ENCODE measurements at regions not wholly inside any gene's neighbourhood (a gene's known extent, or its start where the extent isn't known, plus 50 kb on each side); places are given as distances from the start of the nearest gene placed in this dataset.
"Not testable (repeated sequence)": the region's sequence is repeated elsewhere in the genome, so short reads cannot be mapped to it uniquely, and the experiment has no call there.

DNA sequence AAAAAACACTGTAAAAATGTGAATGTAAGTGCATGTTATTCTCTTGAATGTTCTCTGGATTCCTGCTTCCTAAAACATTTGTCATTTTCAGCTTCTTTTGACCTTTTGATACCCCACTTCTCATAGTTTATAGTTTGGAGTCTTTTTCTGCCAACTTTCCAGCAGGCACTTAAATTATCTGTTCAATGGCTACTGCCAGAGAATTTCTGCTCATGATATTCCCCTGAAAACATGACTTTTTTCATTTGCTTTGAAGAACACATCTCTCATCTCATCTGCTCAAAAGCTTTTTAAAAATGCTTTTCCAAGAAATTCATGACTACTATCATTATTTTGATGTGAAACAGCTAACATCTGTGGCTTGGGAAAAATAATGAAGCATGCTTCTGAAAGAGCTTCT lies 269.7 kb upstream of the PCDH7 start:
- DNase-seq (ENCODE audit: low read depth), result no peak

DNA sequence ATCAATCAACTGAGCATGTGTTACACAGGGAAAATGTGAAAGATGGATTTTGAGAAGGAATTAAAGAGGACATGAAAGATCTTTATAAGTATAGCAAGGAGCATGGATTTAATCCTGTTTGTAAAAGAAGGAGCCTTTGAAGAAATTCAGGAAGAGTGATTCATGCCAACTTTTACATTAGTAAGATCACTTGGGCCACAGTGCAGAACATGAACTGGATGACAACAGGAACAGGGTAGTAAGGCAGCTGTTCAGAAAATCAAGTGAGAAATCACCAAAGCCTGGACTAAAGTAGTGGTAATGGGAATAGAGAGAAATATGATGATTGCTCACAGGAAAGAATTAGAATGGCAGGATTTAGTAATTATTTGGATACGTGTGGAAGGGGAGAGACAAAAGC lies 265.7 kb upstream of the PCDH7 start:
- DNase-seq (ENCODE audit: low read depth), result no peak

DNA sequence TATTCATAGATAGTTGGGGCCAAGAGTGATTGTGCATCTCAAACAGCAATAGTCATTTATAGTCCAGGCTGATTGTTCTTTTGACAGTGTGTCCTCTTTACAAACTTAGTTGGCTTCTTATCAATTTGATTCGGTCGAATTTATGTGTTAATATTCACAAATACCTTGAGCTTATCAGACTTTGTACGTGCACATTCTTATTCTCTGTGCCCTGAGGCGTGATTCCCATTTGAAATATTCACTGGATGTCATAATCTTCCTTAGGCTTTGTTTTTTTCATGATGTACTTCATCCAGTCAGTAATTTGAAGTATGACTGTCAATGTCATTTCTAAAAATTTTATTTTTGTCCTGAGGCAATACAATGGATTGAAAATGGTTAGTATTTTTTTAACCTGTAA lies 263.5 kb upstream of the PCDH7 start:
- DNase-seq (ENCODE audit: low read depth), result no peak

DNA sequence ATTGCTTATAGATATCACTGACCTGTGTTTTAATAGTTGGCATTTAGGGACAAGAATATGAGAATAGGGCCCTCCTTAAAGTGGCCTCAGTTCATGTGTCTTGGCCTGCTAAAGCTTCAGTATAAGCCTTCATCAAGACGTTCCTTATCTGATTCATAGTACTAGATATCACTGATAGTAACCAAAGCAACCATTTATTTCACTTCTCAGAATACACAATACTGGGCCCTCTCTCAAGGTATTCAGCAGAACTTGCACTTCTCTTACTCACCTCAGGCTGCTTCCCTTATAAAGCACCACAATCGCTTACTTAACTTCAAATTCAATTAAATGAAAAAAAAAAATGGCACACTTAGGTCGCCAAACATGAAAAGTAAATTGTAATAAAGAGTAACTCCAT lies 259.4 kb upstream of the PCDH7 start:
- DNase-seq (ENCODE audit: low read depth), result no peak

DNA sequence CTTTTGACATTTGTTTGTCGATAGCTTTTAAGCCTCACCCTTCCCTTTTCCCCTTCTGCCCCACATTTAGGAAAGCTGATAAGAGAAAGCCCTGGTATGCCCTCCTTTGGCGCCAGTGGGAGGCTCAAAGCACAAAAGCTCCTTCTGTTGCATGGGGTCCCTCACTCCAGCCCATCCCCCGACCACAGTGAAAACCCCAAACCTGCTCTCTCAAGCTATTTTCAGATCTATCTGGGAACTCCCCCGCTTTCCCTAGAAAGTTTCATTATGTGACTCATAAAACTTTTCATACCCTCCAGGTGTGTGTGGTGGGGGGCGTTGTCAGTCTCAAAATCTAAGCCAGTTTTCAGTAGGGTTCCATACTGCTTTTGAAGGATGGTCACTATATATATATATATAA lies 259.0 kb upstream of the PCDH7 start:
- DNase-seq (ENCODE audit: low read depth), result no peak

DNA sequence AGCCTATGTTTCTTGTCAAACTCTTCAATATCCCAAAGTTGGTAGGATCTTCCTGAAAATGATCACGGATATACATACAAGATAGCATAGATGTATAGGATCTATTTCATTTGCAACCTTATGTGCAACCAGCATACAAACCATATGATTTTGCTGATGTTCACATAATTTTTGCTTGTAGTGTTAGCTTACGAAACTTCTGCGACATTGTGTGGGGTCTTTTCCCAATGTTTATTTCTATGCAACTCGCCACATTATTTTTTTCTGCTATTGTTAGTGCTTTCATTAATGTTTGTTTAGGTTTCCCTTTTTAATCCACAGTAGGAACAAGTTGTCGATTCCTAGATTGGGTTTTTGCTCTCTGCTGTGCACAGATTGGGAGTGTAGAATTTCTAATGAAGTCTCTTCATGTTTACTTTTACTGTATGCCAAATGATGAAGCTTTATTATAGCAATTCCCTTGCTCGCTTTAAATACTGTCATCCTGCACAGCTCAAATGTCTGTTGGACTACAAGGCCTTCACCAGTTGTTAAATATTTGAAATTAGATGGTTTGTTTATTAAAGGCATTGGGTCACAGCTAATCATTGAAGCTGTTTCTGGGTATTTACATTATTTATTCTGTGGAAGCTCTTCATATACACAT lies 257.6 kb upstream of the PCDH7 start:
- DNase-seq (ENCODE audit: low read depth), result no peak

DNA sequence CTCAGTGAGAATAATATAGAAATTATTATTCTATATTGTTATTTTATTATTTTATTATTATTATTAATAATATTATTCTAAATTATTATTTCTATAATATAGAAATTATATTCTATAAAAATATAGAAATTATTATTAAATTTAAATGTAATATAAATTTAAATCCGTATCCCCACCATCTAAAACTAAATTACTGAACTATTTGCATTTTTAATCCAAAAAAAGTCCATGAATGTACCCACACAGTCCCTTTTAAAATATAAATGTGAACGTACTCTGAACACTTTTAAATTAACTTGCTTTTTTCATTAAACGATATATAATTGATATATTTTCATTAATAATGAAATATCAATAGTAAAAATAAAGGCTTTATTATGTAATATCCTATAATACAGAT lies 248.3 kb upstream of the PCDH7 start:
- DNase-seq (ENCODE audit: low read depth), result no peak

DNA sequence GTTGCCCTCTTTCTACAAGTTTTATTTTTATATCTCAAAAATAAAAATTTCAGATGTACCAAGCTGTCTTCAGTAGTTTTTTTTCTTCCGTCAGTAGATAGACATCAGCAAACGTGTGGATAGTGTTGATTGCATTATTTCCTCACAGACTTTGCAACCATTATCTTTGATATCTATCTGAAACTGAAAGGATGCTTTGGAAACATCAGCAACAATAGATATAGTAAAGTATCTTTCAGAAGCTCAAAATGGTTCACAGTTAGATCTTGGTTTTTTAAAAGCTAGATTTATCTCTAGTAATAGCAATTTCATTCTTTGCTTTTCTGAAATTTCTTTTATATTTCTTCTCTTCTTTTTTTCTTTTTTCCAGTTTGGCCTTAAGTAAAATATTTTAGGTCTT lies 246.9 kb upstream of the PCDH7 start:
- DNase-seq (ENCODE audit: low read depth), result no peak

DNA sequence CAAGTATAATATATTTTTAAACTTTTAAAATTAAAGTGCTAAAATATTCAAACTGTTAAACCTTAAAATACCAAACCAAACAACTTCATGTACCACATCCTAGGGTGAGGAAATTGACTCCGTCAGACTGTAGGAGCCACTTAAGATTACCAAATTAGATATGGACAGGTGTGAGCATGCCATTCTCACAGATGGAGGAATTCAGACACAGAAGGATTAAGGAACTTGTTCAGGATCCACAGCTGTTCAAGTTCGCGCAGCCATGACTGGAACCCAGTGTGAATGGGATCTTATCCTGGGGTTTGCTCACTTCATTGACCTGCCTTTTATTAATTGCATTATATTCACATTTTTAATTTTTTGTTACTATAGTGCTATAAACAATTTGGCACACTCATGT lies 224.9 kb upstream of the PCDH7 start:
- DNase-seq (ENCODE audit: low read depth), result no peak

DNA sequence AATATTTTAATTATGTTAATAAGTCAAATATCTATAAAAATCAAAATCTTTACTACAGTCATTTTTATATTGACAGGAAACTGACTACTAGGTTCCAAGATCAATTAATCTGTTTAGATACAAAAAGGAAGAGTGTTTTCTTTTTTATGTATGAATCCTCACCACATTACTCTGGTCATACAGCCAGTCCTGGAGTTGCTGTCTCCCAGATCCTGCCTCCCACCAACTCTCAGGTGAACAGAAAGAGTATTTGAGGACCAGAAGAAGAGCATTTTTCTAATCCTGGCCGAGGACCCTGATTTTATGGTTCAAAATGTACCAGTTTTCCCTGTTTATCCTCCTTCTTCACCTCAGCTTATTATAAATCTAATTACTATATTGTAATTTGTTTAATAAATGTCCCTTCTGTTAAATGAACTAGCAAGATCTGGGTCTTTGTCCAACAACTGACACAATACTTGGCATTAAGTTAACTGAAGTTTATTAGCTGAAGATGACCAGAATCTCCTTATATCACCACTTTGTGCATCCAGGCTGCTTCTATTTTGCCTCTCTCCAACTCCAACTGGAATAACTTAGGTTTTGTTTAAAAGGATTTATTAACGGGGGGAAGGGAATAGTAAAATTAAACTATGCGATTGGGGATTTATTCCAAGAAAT lies 224.4 kb upstream of the PCDH7 start:
- DNase-seq (ENCODE audit: low read depth), result no peak

DNA sequence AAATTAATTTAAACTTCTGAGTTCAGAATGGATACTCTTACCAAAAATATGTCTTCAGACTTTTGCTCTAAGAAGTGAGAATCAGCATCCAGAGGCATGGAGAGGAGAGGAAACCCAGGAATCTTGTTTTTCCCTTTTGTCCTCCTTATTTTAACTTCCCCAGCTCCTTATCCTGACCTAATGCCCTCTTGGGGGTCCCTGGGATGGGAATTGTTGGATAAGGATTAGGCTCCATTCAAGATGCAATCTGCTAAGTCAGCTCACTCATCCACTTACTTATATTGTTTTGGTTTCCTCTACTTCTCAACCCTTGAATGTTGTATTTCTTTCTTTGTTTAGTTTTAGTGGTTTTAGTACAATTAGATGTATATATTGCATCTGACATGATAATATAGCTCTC lies 208.4 kb upstream of the PCDH7 start:
- no peak for DNase-seq (ENCODE audit: low read depth)

DNA sequence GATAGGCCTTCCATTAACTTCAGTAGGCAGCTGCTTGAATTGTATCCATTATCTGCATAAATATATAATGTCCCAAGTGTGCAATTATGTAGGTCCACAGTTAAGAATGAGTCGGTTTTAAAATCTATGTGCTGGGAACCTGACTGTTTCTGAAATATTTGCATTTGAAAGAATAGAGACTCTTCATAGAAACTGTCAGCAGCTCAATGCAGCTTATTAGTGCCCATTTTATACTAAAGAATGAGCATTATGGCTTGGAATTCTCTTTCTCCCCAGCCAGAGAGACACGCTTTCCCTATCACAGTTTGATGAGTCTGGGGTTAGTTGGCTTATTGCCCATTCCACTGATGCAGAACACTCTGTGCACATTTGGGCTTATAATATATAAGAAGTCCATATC lies 202.0 kb upstream of the PCDH7 start:
- no peak for DNase-seq (ENCODE audit: low read depth)

DNA sequence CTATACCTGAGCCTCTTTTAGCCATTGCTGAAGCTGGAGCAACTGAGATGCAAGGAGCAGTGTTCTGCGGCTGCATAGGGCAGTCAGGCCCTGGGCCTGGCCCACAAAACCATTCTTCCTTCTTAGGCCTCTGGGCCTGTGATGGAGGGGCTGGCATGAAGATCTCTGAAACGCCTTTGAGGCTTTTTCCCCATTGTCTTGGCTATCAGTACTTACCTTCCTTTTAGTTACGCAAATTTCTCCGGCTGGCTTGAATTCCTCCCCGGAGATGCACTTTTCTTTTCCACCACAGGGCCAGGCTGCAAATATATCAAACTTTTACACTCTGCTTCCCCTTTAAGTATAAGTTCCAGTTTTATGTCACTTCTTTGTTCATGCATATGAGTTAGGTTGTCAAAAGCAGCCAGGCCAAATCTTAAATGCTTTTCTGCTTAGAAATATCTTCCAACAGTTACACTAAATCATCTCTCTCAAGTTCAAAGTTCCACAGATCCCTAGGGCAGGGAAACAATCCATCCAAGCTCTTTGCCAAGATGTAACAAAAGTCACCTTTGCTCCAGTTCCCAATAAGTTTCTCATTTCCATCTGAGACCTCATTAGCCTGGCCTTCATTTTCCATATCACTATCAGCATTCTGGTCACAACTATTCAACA lies 194.4 kb upstream of the PCDH7 start:
- no peak for DNase-seq (ENCODE audit: low read depth)

DNA sequence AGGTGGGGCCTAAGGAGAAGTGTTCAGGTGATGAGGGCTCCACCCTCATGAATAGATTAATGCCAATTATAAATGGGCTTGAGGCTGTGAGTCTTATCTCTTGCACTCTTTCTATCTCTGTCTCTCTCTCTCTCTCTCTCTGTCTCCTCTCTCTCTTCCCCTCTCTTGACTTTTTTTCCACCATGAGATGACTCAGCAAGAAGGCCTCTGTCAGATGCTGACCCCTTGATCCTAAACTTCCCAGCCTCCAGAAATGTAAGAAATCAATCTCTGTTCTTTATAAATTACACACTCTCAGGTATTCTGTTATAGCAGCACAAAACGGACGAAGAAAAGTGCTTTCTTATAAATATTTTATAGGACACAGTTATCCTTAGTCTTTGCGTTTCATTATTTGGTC lies 184.9 kb upstream of the PCDH7 start:
- DNase-seq (ENCODE audit: low read depth), result peak; percentile 28

DNA sequence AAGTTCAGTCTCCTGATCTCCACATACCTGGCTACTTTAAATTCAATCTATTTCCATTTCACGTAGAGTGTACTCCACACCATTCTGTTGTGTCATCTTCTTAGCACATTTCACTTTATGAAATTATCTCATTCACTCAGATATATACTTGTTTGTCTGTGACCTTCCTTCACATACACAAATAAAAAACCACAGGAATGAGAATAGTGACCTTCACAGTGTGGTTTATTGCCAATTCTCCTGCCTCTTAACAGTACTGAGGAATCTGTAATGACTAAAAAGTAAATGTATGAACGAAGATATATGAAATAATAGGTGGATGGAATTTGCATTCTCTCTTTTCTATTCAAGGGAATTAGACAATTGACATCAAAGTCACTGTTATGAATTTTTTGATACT lies 183.9 kb upstream of the PCDH7 start:
- peak; percentile 45 for DNase-seq (ENCODE audit: low read depth)

DNA sequence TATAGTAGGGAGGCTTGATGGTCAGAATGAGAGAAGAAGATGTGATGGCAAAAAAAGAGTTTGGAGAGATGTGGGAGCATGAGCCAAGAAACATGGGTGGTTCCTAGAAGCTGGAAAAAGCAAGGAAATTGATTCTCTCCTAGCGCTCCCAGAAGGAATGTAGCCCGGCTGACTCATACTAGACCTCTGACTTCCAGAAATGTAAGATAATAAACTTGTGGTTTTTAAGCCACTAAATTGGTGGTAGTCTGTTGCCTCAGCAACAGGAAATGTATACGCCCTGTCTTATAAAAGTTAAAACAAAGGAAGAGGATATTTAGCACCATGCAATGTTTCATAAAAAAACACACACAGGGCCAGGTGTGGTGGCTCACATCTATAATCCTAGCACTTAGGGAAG lies 182.7 kb upstream of the PCDH7 start:
- DNase-seq (ENCODE audit: low read depth), result peak; percentile 87

DNA sequence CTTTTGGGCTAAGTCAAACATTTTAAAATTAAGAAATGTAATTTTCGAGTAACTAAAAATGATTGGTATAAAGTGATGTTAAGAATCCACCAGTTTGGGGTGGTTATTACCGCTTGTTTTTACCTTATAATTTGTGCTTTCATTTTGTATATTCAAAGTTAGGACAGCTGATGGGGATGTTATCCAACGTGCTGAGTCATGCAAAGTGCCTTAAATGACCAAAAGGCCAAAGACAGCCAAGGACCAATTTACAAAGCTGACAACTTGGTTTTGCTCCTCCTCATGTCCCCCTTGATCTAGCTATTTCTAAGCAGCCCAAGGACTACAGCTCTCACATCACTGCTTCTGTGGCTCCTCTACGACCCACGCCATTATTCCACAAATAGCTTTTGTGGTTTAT lies 181.4 kb upstream of the PCDH7 start:
- peak; percentile 25 for DNase-seq (ENCODE audit: low read depth)

DNA sequence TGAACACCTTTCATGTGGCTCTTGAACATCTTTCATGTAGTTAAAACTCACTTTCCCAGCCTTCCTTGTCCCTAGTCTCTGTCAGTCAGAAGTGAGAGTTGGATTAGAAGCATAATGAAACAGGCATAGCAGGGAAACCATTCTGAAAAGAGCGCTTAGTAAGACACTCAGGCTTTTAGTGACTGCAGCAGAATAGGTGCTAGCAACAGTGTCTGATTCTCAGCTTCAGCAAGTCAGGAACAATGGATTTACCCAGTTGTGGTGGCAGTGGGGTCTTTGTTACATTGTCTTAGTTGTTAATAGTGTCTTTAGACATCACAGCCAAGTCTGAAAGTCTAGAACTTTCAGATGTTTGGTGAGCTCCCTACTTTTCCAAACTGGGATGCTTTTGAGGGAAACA lies 177.1 kb upstream of the PCDH7 start:
- DNase-seq (ENCODE audit: low read depth), result no peak

DNA sequence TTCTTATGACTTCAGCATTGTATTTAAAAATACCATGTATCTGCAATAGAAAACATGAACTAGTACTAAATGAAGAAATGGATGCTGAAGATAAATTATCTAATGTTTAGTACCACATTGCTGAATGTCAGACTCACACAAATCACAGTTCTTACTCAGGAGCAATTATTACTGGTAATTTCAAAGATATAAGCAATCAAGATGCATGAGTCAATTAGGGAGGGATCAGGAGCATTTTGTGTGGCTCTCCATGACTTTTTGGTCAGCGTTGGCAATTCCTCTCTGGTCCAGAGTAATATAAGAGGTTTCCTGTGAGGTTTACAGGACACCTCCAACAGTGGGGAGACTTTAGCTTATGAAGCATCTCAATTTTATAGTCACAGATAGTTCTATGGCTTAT lies 167.0 kb upstream of the PCDH7 start:
- DNase-seq (ENCODE audit: low read depth), result no peak

DNA sequence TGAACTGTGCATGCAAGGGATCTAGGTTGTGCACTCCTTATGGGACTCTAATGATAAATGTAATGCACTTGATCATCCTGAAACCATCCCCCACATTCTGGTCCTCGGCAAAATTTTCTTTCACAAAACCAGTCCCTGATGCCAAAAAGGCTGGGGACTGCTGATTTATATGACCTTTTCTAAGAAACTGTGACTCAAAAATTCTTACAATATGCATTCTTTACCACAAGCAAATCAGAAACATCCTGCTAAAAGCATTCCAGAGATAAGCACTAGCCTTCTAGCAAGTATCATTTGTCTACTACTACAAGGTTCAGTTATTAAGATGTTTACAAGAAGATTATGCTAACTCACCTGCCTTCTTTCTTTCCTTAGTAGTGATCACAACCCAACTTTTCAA lies 166.5 kb upstream of the PCDH7 start:
- DNase-seq (ENCODE audit: low read depth), result no peak

DNA sequence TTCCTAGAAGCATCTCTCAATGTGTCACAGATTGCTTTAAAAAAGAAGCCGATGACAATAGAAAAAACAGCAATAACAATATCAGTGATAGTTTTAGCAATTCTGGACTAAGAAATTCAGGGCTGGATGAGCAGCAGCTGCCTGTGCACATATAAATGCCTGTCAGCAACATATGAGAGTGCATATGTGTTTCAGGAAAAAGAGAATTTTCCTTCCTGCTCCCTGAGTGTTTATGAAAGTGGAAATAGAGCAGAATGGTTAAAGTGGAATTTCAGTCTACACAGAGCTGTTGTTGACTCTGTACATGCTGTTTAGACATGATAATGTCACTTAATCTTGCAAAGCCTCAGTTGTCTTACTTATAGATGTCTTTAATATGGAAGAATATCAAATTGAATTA lies 164.4 kb upstream of the PCDH7 start:
- no peak for DNase-seq (ENCODE audit: low read depth)

DNA sequence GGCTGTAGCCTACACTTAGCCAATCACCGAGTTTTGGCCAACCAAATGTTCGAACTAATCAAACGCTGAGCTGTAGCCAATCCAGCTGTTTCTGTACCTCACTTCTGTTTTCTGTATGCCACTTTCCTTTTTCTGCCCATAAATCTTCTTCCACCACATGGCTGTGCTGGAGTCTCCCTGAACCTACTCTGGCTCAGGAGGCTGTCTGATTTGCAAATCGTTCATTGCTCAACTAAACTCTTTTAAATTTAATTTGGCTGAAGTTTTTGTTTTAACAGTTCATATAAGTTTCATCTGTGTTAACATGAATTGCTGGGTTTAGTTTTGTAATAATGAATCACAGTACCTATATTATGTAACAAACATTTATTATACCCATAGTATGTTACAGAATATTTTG lies 160.7 kb upstream of the PCDH7 start:
- DNase-seq (ENCODE audit: low read depth), result no peak

DNA sequence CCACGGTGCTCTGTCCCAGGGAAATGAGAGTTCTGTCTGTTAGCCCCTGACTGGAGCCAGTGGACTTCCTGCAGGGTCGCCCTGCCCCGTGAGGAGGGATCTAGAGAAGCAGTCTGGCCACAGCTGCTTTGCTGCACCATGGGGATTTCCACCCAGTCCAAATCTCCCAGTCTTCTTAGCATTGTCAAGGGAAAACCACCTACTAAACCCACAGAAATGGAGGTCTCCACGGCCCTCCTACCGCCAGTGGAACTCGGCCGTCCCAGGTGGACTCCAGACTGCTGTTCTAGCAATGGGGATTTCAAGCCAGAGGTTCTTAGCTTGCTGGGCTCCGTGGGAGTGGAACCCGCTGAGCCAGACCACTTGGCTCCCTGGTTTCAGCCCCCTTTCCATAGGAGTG lies 133.3 kb upstream of the PCDH7 start:
- DNase-seq (ENCODE audit: low read depth), result no peak

DNA sequence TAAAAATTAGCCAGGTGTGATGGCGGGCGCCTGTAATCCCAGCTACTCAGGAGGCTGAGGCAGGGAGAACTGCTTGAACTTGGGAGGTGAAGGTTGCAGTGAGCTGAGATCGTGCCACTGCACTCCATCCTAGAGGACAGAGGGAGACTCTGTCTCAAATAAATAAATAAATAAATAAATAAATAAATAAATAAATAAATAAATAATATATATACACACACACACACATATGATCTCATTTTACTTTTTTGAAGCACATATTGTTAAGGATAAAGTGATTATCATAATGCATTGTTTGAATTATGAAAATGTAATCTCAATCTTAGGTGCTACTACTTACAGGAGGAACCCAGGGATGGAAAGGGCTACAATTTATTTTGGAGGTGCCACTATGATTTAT lies 130.5 kb upstream of the PCDH7 start:
- DNase-seq (ENCODE audit: low read depth), result not testable (repeated sequence)
